ENCODE measurements at regions not wholly inside any gene's neighbourhood (a gene's known extent, or its start where the extent isn't known, plus 50 kb on each side); places are given as distances from the start of the nearest gene placed in this dataset.
"Not testable (repeated sequence)": the region's sequence is repeated elsewhere in the genome, so short reads cannot be mapped to it uniquely, and the experiment has no call there.

DNA sequence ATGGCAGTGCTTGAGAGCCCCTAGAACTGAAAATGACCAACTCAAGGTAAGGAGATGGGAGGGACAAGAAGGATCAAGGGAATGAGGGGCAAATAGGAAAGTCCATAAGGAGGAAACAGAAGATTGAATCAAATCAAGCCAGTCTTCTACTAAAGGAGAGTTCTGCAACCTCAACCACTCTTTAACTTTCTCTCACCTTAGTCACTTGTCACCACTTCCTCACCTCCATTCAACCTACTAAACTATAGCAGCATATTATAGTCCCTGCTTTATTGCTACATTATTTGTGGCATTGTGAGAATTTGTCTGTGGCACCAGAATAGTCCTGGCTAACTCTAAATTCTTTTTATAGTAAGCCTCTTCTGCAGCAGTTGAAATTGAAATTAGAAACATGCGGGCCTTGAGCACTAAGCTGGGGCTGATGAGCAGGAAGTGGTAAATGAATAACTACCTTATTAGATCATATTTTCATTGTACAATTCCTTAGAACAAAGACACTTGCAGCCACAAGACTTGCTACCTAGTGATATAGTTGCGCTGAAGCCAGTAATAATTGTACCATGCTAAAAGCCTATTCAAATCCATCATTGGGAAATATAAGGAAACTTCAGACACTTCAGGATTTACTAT lies 336.9 kb downstream of the ZNF674 start:
- Mint-ChIP-seq H3K36me3 (ENCODE audit: low read depth) (no peaks in the 10 kb centered on the region), H3K9me3 (no peaks in the 10 kb centered on the region), H3K27me3 (ENCODE audit: insufficient read depth) (no peaks in the 10 kb centered on the region), H3K4me3 (no peak overlapping the region), H3K4me1 (ENCODE audit: low read depth) (peaks cover 8% of the 10 kb centered on the region; the same call in 1 of the 2 replicates), H3K27ac (no peak overlapping the region)
- peak; percentile 0 for DNase-seq
- TF ChIP-seq CTCF (IDR thresholded peaks at IDR 0.05) = no peak

- H3K27ac Mint-ChIP-seq = no peak overlapping the region
- no peak for DNase-seq
- H3K4me3 Mint-ChIP-seq = no peak overlapping the region
- peaks cover 8% of the 10 kb centered on the region; the same call in 1 of the 2 replicates for H3K4me1 Mint-ChIP-seq (ENCODE audit: low read depth)
- no peaks in the 10 kb centered on the region for H3K36me3 Mint-ChIP-seq (ENCODE audit: low read depth)
- TF ChIP-seq CTCF (IDR thresholded peaks at IDR 0.05) = no peak
- no peaks in the 10 kb centered on the region for H3K9me3 Mint-ChIP-seq
- no peaks in the 10 kb centered on the region for H3K27me3 Mint-ChIP-seq (ENCODE audit: insufficient read depth)
Measured at GRCh38 chrX:46204721-46205422, 340.3 kb downstream of the ZNF674 start.

- Mint-ChIP-seq H3K27ac (no peak overlapping the region), H3K36me3 (ENCODE audit: low read depth) (no peaks in the 10 kb centered on the region), H3K4me1 (ENCODE audit: low read depth) (no peaks in the 10 kb centered on the region), H3K4me3 (no peak overlapping the region), H3K27me3 (ENCODE audit: insufficient read depth) (peaks cover 2% of the 10 kb centered on the region; the same call in 1 of the 2 replicates), H3K9me3 (no peaks in the 10 kb centered on the region)
- DNase-seq = no peak
- no peak for TF ChIP-seq CTCF (IDR thresholded peaks at IDR 0.05)
Measured at GRCh38 chrX:46202733-46203514, 342.3 kb downstream of the ZNF674 start.

GRCh38 chrX:46200413-46200812 lies 344.8 kb downstream of the ZNF674 start:
- Mint-ChIP-seq H3K9me3 (no peaks in the 10 kb centered on the region), H3K27ac (no peak overlapping the region), H3K4me3 (no peak overlapping the region), H3K4me1 (ENCODE audit: low read depth) (no peaks in the 10 kb centered on the region), H3K36me3 (ENCODE audit: low read depth) (no peaks in the 10 kb centered on the region), H3K27me3 (ENCODE audit: insufficient read depth) (peaks cover 2% of the 10 kb centered on the region; the same call in 1 of the 2 replicates)
- TF ChIP-seq CTCF (IDR thresholded peaks at IDR 0.05) = no peak
- DNase-seq = no peak

DNA sequence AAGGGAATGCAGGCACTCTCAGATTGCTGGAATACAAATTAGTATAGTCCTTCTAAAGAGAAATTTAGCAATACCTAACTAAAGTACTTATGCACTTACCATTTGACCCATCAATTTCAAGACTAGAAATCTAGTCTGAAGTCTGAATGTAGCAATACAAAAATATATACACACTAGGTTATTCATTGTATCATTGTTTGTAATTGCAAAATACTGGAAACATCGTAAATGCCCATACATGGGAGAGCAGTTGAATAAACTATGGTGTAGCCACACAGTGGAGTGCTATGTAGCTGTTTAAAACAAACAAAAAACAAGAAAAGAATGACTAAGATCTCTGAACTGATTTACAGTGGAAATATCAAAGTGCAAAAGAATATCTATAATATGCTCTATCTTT lies 346.4 kb downstream of the ZNF674 start:
- Mint-ChIP-seq H3K9me3 (peaks cover 5% of the 10 kb centered on the region; the same call in 1 of the 2 replicates), H3K36me3 (ENCODE audit: low read depth) (peaks cover 5% of the 10 kb centered on the region; the same call in 1 of the 2 replicates), H3K4me3 (no peak overlapping the region), H3K27ac (no peak overlapping the region), H3K27me3 (ENCODE audit: insufficient read depth) (peaks cover 2% of the 10 kb centered on the region; the same call in 1 of the 2 replicates), H3K4me1 (ENCODE audit: low read depth) (no peaks in the 10 kb centered on the region)
- DNase-seq = no peak
- no peak for TF ChIP-seq CTCF (IDR thresholded peaks at IDR 0.05)

DNA sequence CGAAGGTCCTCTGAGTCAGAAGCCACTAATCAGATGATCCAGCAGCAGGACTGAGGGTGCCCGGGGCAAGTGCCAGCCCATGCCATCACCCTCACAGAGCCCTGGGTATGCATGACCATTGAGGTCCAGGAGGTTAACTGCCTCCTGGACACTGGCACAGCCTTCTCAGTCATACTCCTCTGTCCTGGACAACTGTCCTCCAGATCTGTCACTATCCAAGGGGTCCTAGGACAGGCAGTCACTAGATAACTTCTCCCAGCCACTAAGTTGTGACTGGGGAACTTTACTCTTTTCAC lies 358.5 kb downstream of the ZNF674 start:
- H3K4me1 Mint-ChIP-seq (ENCODE audit: low read depth); H3K4me3 Mint-ChIP-seq; H3K9me3 Mint-ChIP-seq; DNase-seq; H3K36me3 Mint-ChIP-seq (ENCODE audit: low read depth); H3K27ac Mint-ChIP-seq: not testable (repeated sequence)
- H3K27me3 Mint-ChIP-seq (ENCODE audit: insufficient read depth) = peaks cover 17% of the 10 kb centered on the region

Measured in HFFc6 (cell line).